ENCODE measurements at regions not wholly inside any gene's neighbourhood (a gene's known extent, or its start where the extent isn't known, plus 50 kb on each side); places are given as distances from the start of the nearest gene placed in this dataset.

- H3K27me3 ChIP-seq: no peaks in the 10 kb centered on the region
- H3K4me3 ChIP-seq: no peak overlapping the region
- no peak for DNase-seq
- H3K36me3 ChIP-seq: no peaks in the 10 kb centered on the region
- H3K4me1 ChIP-seq: peaks cover 25% of the 10 kb centered on the region; the same call in 1 of the 2 replicates
- H3K9me3 ChIP-seq (replicated peaks): no peaks in the 10 kb centered on the region
- no peak overlapping the region for H3K27ac ChIP-seq
Measured at GRCh38 chr2:15783489-15783888, 156.9 kb upstream of the MYCN start.

- Histone ChIP-seq H3K4me3 (no peak overlapping the region), H3K4me1 (peaks cover 25% of the 10 kb centered on the region; the same call in 1 of the 2 replicates), H3K9me3 (replicated peaks) (no peaks in the 10 kb centered on the region), H3K36me3 (no peaks in the 10 kb centered on the region), H3K27ac (no peak overlapping the region), H3K27me3 (no peaks in the 10 kb centered on the region)
- DNase-seq: no peak
Measured at GRCh38 chr2:15784106-15784885, 156.1 kb upstream of the MYCN start.

- Histone ChIP-seq H3K36me3 (no peaks in the 10 kb centered on the region), H3K27me3 (no peaks in the 10 kb centered on the region), H3K27ac (no peak overlapping the region), H3K4me3 (no peak overlapping the region), H3K9me3 (replicated peaks) (no peaks in the 10 kb centered on the region), H3K4me1 (peaks cover 25% of the 10 kb centered on the region; the same call in 1 of the 2 replicates)
- DNase-seq: no peak
Measured at GRCh38 chr2:15784886-15785801, 155.2 kb upstream of the MYCN start.

DNA sequence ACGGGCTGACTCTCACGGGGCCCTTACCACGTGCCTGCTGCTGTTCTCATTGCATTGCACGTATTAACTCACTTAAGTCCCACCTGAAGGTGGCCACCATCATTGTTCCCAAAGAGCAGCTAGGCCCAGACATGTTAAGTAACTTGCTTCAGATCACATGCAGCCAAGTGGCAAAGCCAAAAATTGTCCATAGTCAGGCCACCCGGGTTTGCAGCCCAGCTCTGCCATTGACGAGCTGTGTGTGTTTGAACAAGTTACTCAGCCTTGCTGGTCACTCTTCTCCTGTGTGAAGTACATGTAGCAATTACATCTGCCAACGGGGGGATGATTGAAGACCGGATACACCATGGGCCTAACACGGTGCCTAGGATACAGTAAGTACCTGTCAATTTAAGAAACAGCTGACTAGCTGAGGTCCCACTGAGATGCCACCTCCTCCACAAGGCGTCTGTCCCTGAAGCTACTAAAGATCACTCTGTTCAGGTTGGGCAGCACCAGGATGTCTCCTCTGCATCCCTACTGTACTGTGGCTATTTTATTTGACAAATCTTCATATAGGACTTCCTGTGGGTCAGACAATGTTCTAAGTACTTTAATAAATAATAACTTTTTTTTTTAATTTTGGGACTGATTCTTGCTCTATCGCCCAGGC is 154.2 kb upstream of the MYCN start:
- no peaks in the 10 kb centered on the region for H3K9me3 ChIP-seq (replicated peaks)
- H3K4me1 ChIP-seq: peaks cover 25% of the 10 kb centered on the region; the same call in 1 of the 2 replicates
- no peaks in the 10 kb centered on the region for H3K27me3 ChIP-seq
- no peak for DNase-seq
- no peak overlapping the region for H3K4me3 ChIP-seq
- no peaks in the 10 kb centered on the region for H3K36me3 ChIP-seq
- no peak overlapping the region for H3K27ac ChIP-seq

DNA sequence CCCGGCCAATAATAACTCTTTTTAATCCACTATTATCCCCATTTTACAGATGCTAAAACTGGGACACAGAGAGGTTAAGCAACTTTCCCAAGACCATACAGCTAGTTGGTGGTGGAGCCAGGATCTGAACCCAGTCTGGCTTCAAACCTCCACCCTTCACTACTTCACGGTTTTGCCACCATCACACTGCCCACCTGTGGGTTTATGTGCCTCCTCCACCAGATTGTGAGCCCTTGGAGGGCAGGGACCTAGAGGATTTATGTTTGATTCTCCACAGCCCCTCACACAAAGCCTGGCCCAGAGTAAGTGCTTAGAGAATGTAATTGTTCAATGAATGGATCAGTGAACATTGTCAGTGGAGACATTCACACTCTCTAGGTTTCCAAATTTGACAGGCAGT is 153.4 kb upstream of the MYCN start:
- no peaks in the 10 kb centered on the region for H3K36me3 ChIP-seq
- no peak for DNase-seq
- H3K4me1 ChIP-seq: peaks cover 21% of the 10 kb centered on the region; the same call in 1 of the 2 replicates
- H3K9me3 ChIP-seq (replicated peaks): no peaks in the 10 kb centered on the region
- no peak overlapping the region for H3K4me3 ChIP-seq
- no peak overlapping the region for H3K27ac ChIP-seq
- no peaks in the 10 kb centered on the region for H3K27me3 ChIP-seq

- Histone ChIP-seq H3K4me1 (peaks cover 12% of the 10 kb centered on the region; the same call in 1 of the 2 replicates), H3K27me3 (no peaks in the 10 kb centered on the region), H3K27ac (no peak overlapping the region), H3K9me3 (replicated peaks) (no peaks in the 10 kb centered on the region), H3K36me3 (no peaks in the 10 kb centered on the region), H3K4me3 (no peak overlapping the region)
- DNase-seq: no peak
Measured at GRCh38 chr2:15787535-15788454, 152.6 kb upstream of the MYCN start.

DNA sequence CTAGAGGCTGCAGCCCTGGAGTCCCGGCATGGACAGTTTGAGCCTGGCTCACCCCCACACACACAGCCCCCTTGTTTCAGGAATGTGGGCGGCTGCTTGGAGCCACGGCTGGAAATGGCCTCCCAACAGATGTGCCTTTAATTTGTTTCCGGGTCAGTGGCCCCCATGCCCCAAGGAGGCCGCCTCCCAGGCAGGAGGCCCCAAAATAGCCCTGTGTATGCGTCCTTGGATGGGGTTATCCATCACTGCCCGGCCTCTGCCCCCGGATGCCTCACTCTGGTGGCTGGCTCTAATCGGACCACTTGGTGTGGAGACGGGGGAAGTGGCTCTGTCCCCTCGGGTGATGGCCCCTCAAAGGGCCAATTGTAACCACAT is 151.9 kb upstream of the MYCN start:
- Histone ChIP-seq H3K4me1 (peaks cover 5% of the 10 kb centered on the region; the same call in 1 of the 2 replicates), H3K9me3 (replicated peaks) (no peaks in the 10 kb centered on the region), H3K27me3 (no peaks in the 10 kb centered on the region), H3K27ac (no peak overlapping the region), H3K4me3 (no peak overlapping the region), H3K36me3 (no peaks in the 10 kb centered on the region)
- DNase-seq: no peak

DNA sequence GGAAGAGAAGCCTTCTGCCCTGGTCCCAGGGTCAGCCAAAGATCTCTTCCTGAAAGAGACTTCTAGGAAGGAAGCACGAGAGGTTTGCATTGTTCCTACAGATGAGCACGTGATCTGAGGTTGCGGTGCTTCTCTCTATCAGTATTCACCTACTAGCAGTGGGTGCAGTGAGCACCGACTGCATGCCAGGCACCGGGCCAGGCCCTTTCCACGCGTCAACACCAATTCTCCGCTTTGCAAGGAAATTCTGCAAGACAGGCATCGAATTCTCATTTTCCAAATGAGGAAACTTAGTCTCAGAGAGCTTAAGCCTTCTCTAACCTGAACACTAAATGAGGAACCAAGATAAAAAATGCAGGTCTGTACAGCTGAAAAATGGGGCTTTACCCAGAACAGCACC is 151.5 kb upstream of the MYCN start:
- Histone ChIP-seq H3K36me3 (no peaks in the 10 kb centered on the region), H3K27me3 (no peaks in the 10 kb centered on the region), H3K9me3 (replicated peaks) (no peaks in the 10 kb centered on the region), H3K27ac (no peak overlapping the region), H3K4me3 (no peak overlapping the region), H3K4me1 (peaks cover 1% of the 10 kb centered on the region; the same call in 1 of the 2 replicates)
- DNase-seq: no peak

- H3K36me3 ChIP-seq: no peaks in the 10 kb centered on the region
- no peak overlapping the region for H3K4me3 ChIP-seq
- DNase-seq: no peak
- no peaks in the 10 kb centered on the region for H3K27me3 ChIP-seq
- H3K4me1 ChIP-seq: no peaks in the 10 kb centered on the region
- no peaks in the 10 kb centered on the region for H3K9me3 ChIP-seq (replicated peaks)
- H3K27ac ChIP-seq: no peak overlapping the region
Measured at GRCh38 chr2:15789381-15790062, 150.8 kb upstream of the MYCN start.

- 0 out of 2 replicates have a peak, but pooled peaks cover 4% of the 10 kb centered on the region for H3K4me1 ChIP-seq
- H3K9me3 ChIP-seq (replicated peaks): no peaks in the 10 kb centered on the region
- H3K4me3 ChIP-seq: no peak overlapping the region
- H3K27ac ChIP-seq: no peak overlapping the region
- no peaks in the 10 kb centered on the region for H3K36me3 ChIP-seq
- H3K27me3 ChIP-seq: no peaks in the 10 kb centered on the region
- DNase-seq: no peak
Measured at GRCh38 chr2:15790326-15790725, 150.0 kb upstream of the MYCN start.

- Histone ChIP-seq H3K4me1 (0 out of 2 replicates have a peak, but pooled peaks cover 8% of the 10 kb centered on the region), H3K9me3 (replicated peaks) (no peaks in the 10 kb centered on the region), H3K27ac (no peak overlapping the region), H3K4me3 (no peak overlapping the region), H3K27me3 (no peaks in the 10 kb centered on the region), H3K36me3 (no peaks in the 10 kb centered on the region)
- DNase-seq: no peak
Measured at GRCh38 chr2:15790838-15791237, 149.5 kb upstream of the MYCN start.

- DNase-seq: no peak
- H3K36me3 ChIP-seq: no peaks in the 10 kb centered on the region
- no peak overlapping the region for H3K4me3 ChIP-seq
- no peaks in the 10 kb centered on the region for H3K27me3 ChIP-seq
- H3K27ac ChIP-seq: no peak overlapping the region
- 0 out of 2 replicates have a peak, but pooled peaks cover 8% of the 10 kb centered on the region for H3K4me1 ChIP-seq
- H3K9me3 ChIP-seq (replicated peaks): no peaks in the 10 kb centered on the region
Measured at GRCh38 chr2:15791294-15791693, 149.1 kb upstream of the MYCN start.

DNA sequence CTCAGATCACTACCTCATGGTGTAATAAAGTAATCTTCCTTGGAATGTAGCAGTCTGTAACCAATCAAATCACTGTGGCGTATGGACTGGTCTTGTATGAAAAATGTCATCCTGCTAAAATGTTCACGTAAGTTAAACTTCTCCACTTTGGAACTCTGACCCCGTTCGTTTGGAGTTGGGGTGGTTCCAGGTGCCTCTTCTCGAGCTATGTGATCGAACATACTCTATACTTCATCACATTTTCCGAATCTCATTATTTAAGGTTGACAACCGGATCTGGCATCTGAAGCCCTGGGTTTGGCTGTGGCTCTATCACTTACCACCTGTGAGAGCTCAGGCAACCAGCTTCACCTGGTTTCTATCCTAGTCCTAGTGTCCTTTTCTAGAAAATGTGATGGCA is 148.0 kb upstream of the MYCN start:
- H3K36me3 ChIP-seq: no peaks in the 10 kb centered on the region
- no peak overlapping the region for H3K4me3 ChIP-seq
- no peak for DNase-seq
- no peaks in the 10 kb centered on the region for H3K27me3 ChIP-seq
- H3K4me1 ChIP-seq: 0 out of 2 replicates have a peak, but pooled peaks cover 8% of the 10 kb centered on the region
- H3K27ac ChIP-seq: no peak overlapping the region
- no peaks in the 10 kb centered on the region for H3K9me3 ChIP-seq (replicated peaks)

Measured in SJCRH30 (cell line).